NCI-H146 treated with DMSO at 0.1 percent for 48 hours (cell line): ENCODE measurements at regions not wholly inside any gene's neighbourhood (a gene's known extent, or its start where the extent isn't known, plus 50 kb on each side); places are given as distances from the start of the nearest gene placed in this dataset.

Source experiments
- DNase-seq: peaks from one replicate; lab custom pipeline; 2025; ENCODE audit not compliant: unreplicated experiment; lab: John Stamatoyannopoulos, UW

DNA sequence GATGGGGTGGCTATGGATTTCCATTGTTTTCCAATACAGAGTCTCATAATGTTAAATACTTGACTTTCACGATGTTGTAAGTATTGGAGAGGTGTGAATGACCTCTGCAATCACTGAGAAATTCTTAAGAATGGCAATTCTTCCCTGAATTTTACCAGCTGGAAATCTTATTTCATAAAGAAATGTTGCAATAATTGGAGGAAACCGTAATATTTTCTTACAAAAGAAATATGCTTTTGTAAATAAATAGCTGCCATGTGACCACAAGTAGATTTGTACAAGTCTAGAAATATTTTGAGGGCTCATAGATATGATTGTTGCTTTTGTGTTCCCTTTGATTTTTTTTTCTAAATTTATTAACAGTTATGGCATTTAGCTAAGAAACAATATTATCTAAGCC is 308.7 kb upstream of the ATP2B1 start:
- DNase-seq: no peak

DNA sequence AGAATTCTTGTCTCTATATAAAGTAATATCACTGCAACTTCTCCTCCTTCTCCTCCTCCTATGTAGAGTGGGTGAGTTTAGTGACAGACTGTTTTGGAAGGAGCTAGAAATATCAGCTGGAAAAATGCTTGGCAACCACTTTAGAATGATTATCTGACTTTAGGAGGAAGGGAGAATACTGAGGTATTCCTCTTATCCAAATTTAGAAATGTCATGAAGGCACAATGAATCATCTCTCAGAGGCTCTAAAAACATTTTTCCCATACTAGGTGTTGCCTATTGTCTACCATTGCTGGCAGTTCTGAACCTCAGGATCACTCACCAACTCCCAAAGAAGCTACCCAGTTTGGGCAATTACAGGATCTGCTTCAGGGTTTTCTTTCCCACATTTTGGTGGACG is 306.6 kb upstream of the ATP2B1 start:
- DNase-seq: no peak

DNA sequence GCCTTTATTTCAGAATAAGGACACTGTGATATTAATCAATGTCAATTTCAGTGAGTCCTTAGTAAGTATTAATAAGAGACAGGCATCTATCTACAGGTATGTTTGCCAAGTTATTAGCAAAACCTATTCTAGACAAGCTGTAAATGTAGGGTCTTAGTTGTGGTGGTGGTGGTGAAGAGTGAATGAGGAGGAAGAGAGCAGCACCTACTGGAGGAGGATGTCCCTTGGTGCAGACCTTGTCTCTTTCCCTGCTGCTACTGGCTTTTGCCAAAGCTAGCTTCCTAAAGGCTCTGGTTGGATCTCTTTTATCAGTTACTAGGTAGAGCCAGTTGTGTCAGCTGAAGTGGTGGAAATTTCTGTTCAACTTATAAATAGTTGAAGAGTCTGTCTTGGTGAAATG is 304.8 kb upstream of the ATP2B1 start:
- no peak for DNase-seq

DNA sequence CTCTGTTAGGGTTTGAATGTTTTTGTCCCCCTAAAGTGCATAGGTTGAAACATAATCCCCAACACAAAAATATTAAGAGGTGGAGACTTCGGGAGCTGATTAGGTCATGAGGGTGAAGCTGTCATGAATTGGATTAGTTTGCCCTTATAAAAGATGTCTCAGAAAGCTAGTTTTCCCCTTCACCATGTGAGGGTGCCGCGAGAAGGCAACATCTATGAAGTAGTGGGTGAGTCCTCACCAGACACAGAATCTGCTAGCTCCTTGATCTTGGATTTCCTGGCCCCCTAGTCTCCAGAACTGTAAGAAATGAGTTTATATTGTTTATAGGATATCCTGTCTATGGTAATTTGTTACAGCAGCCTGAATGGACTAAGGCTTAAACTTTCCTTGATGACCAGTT is 301.5 kb upstream of the ATP2B1 start:
- no peak for DNase-seq

DNA sequence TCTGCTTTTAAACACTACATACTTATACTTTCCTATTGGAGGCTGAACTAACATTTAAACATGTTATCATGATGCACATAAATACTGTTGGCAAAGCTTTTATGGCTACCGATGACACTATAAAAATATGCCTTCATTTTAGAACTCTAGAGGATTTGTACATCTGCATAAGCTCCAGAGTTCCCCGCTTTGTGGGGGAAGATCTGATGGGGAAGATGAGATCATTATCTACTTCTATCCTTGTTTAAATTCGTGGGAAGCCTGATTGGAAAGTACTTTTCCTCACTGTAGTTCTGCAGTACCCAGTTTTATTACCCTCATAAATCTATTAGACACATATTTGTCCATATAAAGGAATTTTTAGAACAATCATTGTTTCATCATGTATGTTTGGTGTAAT is 299.6 kb upstream of the ATP2B1 start:
- DNase-seq: no peak

DNA sequence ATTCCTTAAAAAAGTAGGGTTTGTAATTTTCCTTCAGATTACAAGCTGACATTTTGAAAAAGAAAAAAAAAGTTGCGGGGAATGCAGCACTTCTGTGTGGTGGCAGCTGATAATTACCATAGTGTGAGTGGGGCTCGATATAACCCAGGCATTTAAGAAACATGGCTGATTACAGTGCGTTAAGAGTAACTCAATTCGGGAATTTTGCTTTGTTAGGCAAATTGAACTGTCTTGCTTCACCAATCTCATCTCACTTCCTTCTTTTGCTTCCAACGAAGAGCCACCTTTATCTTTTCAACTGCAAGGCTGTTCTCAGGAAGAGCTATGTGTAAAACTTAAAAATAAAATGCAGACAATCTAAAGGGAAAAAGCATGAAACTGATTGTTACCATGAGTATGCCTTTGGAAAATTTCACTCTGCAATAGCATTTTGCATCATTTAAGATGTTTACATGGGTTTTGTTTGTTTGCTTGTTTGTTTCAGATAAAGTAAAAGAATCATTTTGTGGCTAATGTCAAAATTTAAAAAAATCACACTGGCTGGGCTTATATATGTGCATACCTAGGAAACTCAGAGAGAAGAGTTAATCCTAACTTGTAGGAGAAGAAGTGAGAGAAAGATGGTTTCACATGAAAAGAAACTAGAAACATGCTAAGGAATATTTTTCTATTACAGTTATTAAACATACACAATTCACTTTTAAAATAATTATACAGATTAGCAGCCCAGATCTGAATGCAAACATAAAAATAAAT is 295.9 kb upstream of the ATP2B1 start:
- DNase-seq: no peak

DNA sequence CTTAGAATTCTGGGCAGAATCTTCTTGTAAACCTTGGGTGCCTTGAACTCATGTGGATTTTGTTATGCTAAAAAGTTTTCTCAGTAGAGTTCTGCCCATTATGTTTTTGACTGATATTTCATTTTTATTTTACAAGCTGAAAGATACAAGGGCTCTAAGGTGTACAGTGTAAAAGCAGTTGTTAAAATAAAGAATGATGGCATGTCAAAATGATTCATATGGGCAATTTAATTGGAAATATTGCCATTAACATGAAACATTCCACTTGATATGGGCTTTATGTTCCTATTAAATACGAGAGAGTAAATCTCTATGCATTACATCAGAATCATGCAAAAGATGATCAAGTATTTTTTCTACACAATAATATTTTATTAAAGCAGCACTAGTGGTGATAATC is 295.1 kb upstream of the ATP2B1 start:
- DNase-seq: no peak

DNA sequence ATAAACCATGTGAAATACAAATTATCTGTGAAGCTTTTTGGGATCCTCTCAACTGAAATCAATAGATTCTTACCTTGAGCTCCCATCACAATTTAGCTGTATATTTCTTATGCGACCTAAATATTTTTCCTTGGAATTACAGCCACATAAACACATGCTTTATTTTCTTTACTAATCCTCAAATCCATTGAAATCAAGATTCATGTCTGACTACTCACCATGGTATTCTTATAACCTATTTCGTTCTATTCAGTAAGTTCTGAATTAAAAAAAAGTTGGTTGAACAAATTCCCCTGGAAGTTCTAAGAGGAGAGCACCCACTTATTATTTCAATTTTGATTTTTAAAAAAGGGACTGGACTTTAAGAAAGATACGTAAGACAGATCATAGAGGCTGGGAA is 292.1 kb upstream of the ATP2B1 start:
- no peak for DNase-seq

DNA sequence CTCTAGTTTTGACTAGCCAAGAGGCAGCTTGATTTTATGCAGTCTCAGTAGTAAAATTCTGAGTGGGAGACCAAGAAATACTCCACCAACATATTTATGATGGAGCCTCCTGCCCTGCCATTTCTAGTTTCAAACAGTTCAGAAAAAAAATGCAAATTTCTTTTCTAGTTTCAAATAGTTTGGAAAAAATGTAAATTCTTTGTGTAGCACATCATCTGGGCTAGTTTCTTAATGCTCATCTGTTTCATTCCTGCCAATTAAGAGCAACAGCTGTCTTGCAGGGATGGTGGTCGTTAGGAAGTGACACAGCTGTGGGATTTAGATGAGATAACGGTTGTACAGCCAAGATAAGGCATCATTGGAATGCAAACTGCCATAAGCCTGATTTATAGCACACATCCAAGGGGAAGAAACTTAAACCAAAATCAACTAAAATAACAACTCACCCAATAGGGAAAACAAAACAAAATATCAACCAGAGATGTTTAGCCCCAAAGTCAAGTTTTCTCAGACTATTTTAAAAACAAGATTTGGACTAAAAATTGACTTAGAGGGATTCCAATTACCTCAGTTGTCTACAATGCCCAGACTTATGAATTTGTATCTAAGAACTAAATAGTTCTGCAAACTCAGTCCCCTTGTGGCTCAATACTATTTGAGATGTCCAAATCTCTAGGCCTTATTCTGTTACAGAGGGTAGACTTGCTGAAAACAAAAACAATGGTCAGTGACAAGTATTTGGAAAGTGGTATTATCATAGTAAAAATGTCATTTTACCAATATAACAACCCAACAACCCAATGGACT is 291.3 kb upstream of the ATP2B1 start:
- DNase-seq: no peak

DNA sequence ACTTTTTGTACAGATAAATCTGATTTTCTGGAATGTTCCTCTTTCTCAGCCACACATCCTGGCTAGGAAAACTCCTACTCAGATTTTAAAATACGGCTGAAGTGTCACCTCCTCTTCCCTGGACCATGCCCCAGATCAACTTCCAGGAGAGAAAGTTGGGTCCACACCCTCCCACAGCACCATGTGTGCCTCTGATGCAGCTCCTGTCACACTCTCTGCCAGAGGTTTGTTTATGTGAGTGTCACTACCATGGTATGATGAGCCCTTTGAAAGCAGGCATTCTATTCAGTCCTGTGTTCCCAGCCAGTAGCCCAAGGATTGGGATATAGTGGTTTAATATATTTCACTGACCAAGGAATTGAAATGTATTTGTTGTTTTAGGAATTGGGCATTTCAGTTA is 287.2 kb upstream of the ATP2B1 start:
- DNase-seq: no peak

DNA sequence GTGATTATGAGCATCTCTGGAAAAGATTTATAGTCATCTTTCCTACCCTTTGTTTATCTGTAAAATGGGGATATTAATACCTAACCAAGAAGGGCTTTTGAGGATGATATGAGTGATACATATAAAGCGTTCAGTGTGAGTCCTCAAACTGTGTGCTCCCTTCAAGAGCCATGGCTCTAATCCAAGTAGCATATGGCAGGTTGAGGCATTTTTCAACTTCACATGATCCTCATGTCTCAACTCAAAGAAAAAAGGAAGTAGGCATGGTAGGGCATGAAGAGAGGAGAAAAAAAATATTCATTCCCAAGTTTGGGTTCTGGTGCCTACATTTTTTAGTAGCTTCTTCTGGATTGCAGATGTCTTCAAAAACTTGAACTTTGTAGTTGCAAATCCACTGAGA is 286.3 kb upstream of the ATP2B1 start:
- no peak for DNase-seq

DNA sequence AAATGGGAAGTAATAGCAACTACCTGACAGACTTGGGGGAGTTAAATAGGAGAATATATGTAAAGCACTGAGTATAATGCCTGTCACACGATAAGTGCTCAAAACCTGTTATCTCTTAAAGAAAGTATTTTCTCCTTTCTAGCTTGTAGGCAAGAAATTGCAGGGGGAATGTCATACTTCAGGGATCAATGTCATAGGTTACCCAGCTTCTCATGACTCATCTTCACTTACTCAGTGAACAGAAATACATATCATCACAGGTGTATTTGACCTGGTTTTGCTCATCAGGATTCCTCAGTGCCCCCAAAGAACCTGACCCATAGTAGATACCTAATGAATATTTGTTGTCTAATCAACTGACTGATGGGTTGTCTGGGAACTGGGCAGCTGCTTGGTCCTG is 285.0 kb upstream of the ATP2B1 start:
- DNase-seq: no peak

DNA sequence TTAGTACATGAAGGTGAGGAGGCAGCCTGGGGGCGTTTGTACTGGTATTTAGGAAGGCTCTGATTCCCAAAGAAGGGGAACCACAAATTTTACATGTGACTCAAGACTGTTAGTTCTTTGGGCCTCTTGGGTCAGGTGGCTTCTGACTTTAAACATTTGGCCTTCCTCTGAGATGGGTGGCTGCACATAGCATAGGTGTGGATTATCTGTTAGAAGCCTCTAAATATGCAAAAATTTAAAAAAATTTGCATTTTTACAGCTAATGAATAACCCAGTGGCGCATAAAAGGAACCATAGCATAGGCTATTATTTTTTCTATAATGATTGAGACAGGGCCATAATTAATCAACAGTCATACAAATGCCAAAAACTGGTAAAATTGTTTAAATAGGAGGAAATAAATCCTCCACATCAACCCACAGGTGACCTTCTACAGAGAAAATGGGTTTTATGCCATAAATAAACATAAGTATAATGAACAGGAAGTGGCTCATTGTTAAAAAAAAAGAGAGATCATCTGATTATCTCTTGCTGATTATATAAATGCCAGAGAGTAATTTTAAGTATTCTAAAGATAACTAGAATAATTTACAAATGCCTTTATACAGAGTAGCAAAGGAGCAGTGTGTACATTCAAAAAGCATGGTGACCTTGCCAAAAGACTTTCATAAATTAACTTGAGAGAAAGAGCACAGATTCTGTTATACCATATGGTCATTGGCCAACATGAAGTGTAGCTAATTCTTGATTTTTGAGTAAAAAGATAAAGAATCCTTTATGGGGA is 284.2 kb upstream of the ATP2B1 start:
- no peak for DNase-seq

DNA sequence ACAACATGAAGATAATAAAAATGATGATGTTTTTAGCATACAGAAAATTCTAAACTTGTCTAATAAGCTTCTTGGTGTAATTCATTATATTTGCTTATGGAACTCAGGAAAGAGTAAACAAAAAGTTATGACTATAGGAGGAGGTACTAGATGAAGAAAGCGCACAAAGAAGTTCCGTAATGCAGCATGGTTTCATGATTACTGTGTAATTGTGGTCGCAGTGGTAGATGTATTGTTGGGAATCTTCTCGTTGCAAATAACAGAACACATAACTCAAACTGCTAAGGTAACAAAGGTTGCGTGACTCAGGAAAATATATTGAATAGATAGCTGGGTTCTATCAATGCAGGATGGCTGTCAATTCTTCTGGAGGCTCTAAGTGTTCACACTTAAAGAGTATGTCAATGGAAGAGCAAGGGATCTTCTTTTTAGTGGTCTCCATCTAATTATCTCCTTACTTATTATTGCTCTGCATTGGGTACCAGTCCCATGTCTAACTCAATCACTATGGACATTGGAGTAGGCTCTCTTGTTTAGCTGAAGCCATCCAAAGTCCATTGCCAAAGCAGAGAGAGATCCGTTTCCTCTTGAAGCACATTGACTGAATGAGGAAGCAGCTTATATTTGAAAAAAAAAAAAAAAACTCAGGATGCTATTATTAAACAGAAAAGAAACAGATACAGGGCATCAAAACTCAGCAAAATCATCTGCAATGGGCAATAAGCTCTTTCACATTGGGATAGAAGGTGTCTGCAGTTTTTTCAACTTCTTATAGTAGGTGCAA is 283.4 kb upstream of the ATP2B1 start:
- no peak for DNase-seq

DNA sequence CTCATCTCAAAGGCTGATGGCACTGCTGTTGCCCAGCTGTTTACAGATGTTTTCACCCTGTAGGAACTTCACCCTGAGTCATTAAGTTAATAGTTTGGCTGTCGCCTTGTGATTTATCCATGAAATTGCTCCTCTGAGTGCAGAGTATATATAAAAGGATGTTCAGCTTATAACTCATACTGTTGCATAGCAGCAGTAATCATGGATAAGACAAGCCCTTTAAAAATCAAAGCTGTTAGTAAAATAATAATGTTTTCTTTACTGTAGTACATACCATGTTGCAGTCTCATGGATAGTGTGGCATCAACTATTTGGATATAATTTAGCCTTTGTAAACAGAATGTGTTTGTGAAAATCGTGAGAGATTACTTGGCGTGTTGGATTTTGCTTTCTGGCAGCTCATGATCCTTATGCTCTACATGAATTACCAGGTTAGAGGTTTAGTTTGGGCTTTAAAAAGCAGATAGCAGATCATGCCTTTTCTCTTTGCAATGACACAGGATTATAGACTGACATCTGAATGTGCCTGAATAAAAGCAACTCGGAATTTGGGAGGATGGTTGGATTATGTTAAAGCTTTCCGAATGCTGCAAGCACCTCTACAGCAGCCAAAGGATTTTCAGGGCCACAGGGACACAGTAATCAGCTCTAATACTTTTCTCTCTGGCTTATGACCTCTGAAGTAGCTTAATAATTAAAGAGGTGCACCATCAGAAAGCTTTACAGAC is 279.7 kb upstream of the ATP2B1 start:
- no peak for DNase-seq

DNA sequence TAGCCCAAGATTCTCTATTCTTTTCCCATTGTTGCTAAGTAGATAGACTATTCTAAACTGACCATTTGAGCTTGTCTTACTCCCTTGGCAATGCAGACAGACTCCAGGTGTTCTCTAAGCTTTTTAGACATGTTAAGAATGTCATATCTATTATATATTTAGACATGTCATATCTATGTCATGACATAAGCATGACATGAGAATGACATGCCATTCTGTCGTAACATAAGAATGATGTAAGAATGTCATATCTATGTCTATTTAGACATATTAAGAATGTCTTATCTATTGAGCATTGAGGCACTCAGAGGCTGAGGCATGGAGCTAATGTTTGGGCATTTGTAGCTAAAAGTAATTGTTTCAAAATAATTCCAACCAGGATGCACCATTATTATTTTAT is 277.3 kb upstream of the ATP2B1 start:
- no peak for DNase-seq

DNA sequence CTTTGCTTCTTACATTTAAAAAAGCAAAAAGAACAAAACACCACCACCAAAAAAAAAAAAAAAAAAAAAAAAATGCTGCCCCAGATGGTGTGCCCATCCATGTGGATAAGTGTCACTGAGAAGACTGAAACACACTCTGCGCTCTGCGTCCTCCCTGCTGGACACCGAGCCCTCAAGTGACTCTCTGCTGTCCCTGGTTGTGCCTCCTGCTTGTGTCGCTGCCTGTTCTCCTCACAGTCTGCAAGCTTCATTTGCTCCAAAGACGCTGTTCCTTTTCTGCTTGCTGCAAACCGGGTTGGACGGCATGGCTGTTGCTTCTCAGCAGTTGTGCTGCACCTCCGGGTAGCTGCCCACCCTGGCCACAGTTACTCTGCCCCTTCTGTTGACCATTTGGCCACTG is 276.2 kb upstream of the ATP2B1 start:
- DNase-seq: no peak

DNA sequence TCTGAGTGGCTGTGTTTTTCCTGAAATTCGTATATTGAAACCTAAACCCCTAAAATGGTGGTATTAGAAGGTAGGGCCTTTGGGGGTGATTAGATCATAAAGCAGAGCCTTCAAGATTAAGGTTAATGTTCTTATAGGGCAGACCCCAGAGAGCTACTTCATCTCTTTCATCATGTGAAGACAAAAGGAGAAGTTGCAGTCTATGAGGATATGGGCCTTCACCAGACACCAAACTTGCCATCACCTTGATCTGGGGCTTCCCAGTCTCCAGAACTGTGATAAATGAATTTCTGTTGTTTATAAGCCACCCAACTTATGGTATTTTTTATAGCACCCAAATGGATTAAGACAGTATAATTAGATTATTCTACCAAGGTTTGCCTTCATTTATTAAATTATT is 275.0 kb upstream of the ATP2B1 start:
- DNase-seq: no peak

DNA sequence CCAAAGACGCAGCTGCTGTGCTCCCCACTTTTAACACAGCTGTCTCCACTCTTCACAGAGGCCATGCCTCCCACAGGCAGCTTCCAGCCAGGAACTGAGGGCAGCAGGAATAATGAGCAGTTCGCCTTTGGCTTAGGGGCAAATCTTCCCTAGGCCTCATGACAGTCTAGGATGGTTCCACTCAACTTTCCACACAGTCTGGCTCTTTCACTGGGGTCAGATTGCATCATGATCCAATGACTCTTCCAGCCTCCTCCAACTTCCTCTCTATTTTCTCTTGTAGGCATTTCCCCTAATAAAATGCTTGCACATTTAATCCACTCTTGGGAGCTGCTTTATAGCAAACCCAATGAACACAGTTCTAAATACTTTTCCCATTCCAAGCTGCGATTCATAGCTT is 271.6 kb upstream of the ATP2B1 start:
- no peak for DNase-seq

DNA sequence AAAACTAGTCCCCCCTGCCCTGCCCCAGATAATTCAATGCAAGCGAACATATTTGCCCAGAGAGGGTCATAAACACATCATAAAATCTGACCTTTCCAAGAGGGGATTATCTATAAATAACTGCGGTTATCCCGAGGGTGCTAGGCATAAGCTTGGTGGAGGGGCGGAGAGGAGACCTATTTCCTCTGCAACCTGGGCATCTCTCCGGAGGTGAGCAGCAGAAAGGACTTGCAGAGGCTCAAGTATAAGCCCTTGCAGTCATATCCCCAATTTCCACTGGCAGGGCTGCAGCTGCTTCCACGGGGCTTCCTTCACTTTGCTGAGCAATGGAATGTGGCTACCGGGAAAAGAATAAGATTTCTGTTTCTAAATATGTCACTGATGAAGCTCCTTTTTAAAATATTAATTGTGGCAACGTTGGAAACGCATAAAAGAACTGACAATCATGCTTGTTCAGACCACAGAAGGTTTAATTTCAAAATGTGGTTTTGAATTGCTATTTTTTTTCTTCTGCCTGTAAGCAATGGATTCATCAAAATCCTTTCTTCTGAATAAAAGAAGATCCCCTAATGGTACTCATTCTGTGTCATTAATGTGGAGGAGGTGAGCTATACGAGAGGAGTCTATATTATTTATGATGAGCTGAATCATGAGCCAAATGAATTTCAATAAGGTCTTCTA is 268.9 kb upstream of the ATP2B1 start:
- DNase-seq: no peak
